ENCODE measurements at regions not wholly inside any gene's neighbourhood (a gene's known extent, or its start where the extent isn't known, plus 50 kb on each side); places are given as distances from the start of the nearest gene placed in this dataset.

DNA sequence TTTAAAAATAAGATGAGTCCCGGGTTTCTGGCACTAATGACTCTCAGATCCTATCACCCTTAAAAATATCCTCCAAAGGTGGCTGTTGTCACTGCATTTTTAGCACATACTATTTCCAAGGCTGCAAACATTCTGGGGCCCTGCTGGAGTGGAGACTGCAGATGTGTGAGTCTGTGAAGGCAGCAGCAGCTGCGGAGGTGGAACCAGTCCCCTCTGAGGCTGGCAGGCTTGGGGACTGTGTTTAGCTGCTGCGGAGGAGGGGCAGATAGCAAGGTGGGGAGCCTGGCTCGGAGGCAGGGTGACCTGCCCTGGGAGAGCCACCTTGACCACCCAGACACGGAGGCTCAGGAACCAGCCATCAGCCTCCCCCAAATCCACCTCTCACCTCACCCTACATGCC, 77.0 kb downstream of the C5orf15 start:
- 90% methylated on average over 5 of the region's 5 CpGs; no CpG with 5 or more reads in 1 of the 2 experiments for WGBS, 2 experiments (ENCODE audit: extremely low coverage in 1 of 2, insufficient coverage in 1 of 2, insufficient read length in 1 of 2, insufficient replicate concordance in 2 of 2, low coverage in 1 of 2, low lambda C conversion rate in 2 of 2, missing lambda C conversion rate in 1 of 2)
- Histone ChIP-seq H4K91ac (replicated peaks; ENCODE audit: insufficient read length, low read length) (no peak overlapping the region), H2BK5ac (ENCODE audit: low read depth, low read length) (no peak overlapping the region), H3K14ac (ENCODE audit: insufficient read length) (no peak overlapping the region), H2AK5ac (ENCODE audit: low read depth, low read length) (no peak overlapping the region), H3K4me2 (ENCODE audit: insufficient read depth in 1 of 2, low read depth in 2 of 2, low read length in 2 of 2) (no peak overlapping the region), H3K56ac (replicated peaks; ENCODE audit: insufficient read length, low read depth, low read length) (no peak overlapping the region), H3K36me3 (ENCODE audit: control insufficient read depth in 2 of 4, insufficient read depth in 4 of 4, low read length in 3 of 4) (no peaks in the 10 kb centered on the region), H3K4ac (replicated peaks; ENCODE audit: insufficient read length, low read depth, low read length) (no peak overlapping the region), H3K27me3 (replicated peaks in 1 of 4; ENCODE audit: control insufficient read depth in 3 of 4, extremely low read depth in 1 of 4, insufficient read depth in 3 of 4, low read length in 3 of 4) (no peaks in the 10 kb centered on the region; a peak in 1 of 7 replicates), H3K18ac (ENCODE audit: extremely low read depth, low read length) (no peak overlapping the region), H2BK12ac (ENCODE audit: low read depth, low read length) (no peak overlapping the region), H3K9me3 (ENCODE audit: insufficient read depth in 2 of 2, low read depth in 1 of 2, low read length in 1 of 2) (no peaks in the 10 kb centered on the region), H2BK120ac (replicated peaks; ENCODE audit: low read depth, low read length) (no peak overlapping the region), H3K4me3 (ENCODE audit: extremely low read depth in 1 of 4, insufficient read depth in 2 of 4, low read depth in 3 of 4, low read length in 4 of 4) (no peak overlapping the region), H3K9ac (replicated peaks in 1 of 4; ENCODE audit: extremely low read depth in 1 of 4, low read depth in 3 of 4, low read length in 3 of 4) (no peak overlapping the region; a peak in 1 of 7 replicates), H4K20me1 (replicated peaks in 1 of 2; ENCODE audit: control insufficient read depth in 1 of 2, insufficient read depth in 2 of 2, low read length in 2 of 2) (no peaks in the 10 kb centered on the region), H4K8ac (ENCODE audit: extremely low read depth, insufficient read depth, low read length) (no peak overlapping the region), H2AFZ (ENCODE audit: low read length) (no peak overlapping the region), H2BK15ac (ENCODE audit: low read length) (no peak overlapping the region), H3K27ac (ENCODE audit: low read depth, low read length) (no peak overlapping the region), H3K23ac (ENCODE audit: insufficient read length) (no peak overlapping the region), H2BK20ac (ENCODE audit: low read length) (no peak overlapping the region), H3K23me2 (ENCODE audit: low read depth, low read length) (no peaks in the 10 kb centered on the region), H3K79me1 (ENCODE audit: low read depth, low read length) (no peaks in the 10 kb centered on the region), H4K5ac (ENCODE audit: insufficient read length, low read depth, low read length) (no peak overlapping the region), H3K79me2 (ENCODE audit: control insufficient read depth in 1 of 2, insufficient read depth in 2 of 2, low read length in 2 of 2) (no peaks in the 10 kb centered on the region), H3K4me1 (replicated peaks in 1 of 4; ENCODE audit: control insufficient read depth in 3 of 4, insufficient read depth in 4 of 4, low read length in 3 of 4) (no peaks in the 10 kb centered on the region)
- ChIA-PET POLR2A (ENCODE audit: partially characterized antibody) (no interaction called here), CTCF (ENCODE audit: partially characterized antibody) (interaction anchor here (0.7 to 1.3 kb wide), 3 partner anchors 10 to 71 kb away, joined by 3 read pairs; no protein-coding TSS in a partner anchor)
- no peak for TF ChIP-seq CHD1 (IDR thresholded peaks at IDR 0.05; ENCODE audit: low read depth, low read length)
- TF ChIP-seq NRF1 (IDR thresholded peaks at IDR 0.05; ENCODE audit: low read depth, low read length): no peak
- no peak for TF ChIP-seq SIN3A (conservative IDR thresholded peaks at IDR 0.05 in 1 of 2, IDR thresholded peaks at IDR 0.05 in 1 of 2; ENCODE audit: low read depth in 1 of 2, low read length in 2 of 2)
- FAIRE-seq (no peak), DNase-seq (ENCODE audit: low read depth in 1 of 2, low spot score in 2 of 2) (no peak)
